CD4-positive, alpha-beta memory T cell (primary cell): ENCODE measurements at regions not wholly inside any gene's neighbourhood (a gene's known extent, or its start where the extent isn't known, plus 50 kb on each side); places are given as distances from the start of the nearest gene placed in this dataset.

Experiments
- CTCF ChIA-PET: fragments of 350-600 bp; sonication (Branson Sonifier 250); formaldehyde crosslinking; loops from one replicate; lab custom pipeline; 2021; ENCODE audit warnings: inconsistent platforms; ENCODE audit not compliant: partially characterized antibody; lab: Charles Lee
- POLR2A ChIA-PET: fragments of 350-600 bp; sonication (Branson Sonifier 250); formaldehyde crosslinking; loops from one replicate; lab custom pipeline; 2021; ENCODE audit not compliant: partially characterized antibody; lab: Charles Lee
- DNase-seq, 5 donors: peaks; one replicate each; pipeline versions ENCODE4 v3.0.0 to v3.0.0-alpha.2; 2020 to 2022; ENCODE audit warnings: mixed read lengths in 1 of 5
- H3K27ac ChIP-seq: one replicate; pipeline ENCODE4 v1.7.0; 2013; ENCODE audit warnings: low read depth, low read length
- H3K27me3 ChIP-seq: 2 replicates; pipeline ENCODE4 v1.7.0; 2013; ENCODE audit warnings: mild to moderate bottlenecking, low read length, moderate library complexity; ENCODE audit not compliant: insufficient read depth
- H3K36me3 ChIP-seq: 2 replicates; pipeline ENCODE4 v1.7.0; 2013; ENCODE audit warnings: mild to moderate bottlenecking, low read length, moderate library complexity; ENCODE audit not compliant: insufficient read depth
- H3K4me1 ChIP-seq: 2 replicates; pipeline ENCODE4 v1.7.0; 2013; ENCODE audit warnings: mild to moderate bottlenecking, low read length, moderate library complexity; ENCODE audit not compliant: insufficient read depth
- H3K4me3 ChIP-seq, 2 donors: one replicate each; pipeline ENCODE4 v1.7.0; 2013; ENCODE audit warnings: low read length in 2 of 2, mild to moderate bottlenecking in 1 of 2
- H3K9me3 ChIP-seq, 2 donors: one replicate each; pipeline ENCODE4 v1.7.0; 2013; ENCODE audit warnings: low read length in 2 of 2, control low read depth in 1 of 2; ENCODE audit not compliant: control insufficient read depth in 1 of 2
- H3K27ac Mint-ChIP-seq, 7 donors: one replicate each; pipeline ENCODE4 v1.8.0; 2020 to 2021; ENCODE audit warnings: mixed read lengths in 7 of 7, mild to moderate bottlenecking in 6 of 7, inconsistent platforms in 3 of 7, moderate library complexity in 3 of 7
- H3K27me3 Mint-ChIP-seq, 2 donors: one replicate each; pipeline ENCODE4 v1.8.0; 2020 to 2021; ENCODE audit warnings: mixed read lengths in 2 of 2
- H3K36me3 Mint-ChIP-seq, 2 donors: one replicate each; pipeline ENCODE4 v1.8.0; 2020 to 2021; ENCODE audit warnings: mixed read lengths in 2 of 2, inconsistent platforms in 1 of 2, mild to moderate bottlenecking in 1 of 2
- H3K4me1 Mint-ChIP-seq, 4 donors: one replicate each; pipeline ENCODE4 v1.8.0; 2020 to 2021; ENCODE audit warnings: mixed read lengths in 4 of 4, mild to moderate bottlenecking in 1 of 4
- H3K4me3 Mint-ChIP-seq, 8 donors: one replicate each; pipeline ENCODE4 v1.8.0; 2020 to 2021; ENCODE audit warnings: mixed read lengths in 8 of 8, mild to moderate bottlenecking in 7 of 8, moderate library complexity in 6 of 8, inconsistent platforms in 3 of 8
- H3K9me3 Mint-ChIP-seq, 8 donors: one replicate each; pipeline ENCODE4 v1.8.0; 2020 to 2021; ENCODE audit warnings: mixed read lengths in 8 of 8, mild to moderate bottlenecking in 5 of 8, inconsistent platforms in 3 of 8, moderate library complexity in 1 of 8
- intact Hi-C: fragments of 100-400 bp; cut with micrococcal nuclease; formaldehyde crosslinking; loops from one replicate; pipeline ENCODE4 v1.15.1; 2023

DNA sequence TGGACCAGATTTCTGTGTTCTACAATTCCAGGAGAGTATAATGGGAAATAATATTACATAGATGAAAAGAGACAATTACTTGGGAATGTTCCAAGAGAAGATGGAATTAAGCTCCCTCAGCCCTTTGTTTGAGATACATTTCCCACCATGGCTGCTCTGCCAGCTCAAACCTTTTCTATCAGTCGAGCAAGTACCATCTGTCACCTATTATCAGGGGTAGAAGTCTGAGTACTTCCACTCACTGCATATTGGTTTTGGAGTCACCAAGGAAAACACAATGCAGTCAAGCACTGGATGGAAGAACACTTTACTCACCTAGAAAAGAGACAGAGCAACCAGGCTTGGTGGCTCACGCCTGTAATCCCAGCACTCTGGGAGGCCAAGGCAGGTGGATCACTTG lies 270.4 kb upstream of the FAR2 start:
- no peak overlapping the region for H3K4me3 Mint-ChIP-seq
- POLR2A ChIA-PET, result no interaction called here
- H3K4me1 ChIP-seq, result no peaks in the 10 kb centered on the region

DNA sequence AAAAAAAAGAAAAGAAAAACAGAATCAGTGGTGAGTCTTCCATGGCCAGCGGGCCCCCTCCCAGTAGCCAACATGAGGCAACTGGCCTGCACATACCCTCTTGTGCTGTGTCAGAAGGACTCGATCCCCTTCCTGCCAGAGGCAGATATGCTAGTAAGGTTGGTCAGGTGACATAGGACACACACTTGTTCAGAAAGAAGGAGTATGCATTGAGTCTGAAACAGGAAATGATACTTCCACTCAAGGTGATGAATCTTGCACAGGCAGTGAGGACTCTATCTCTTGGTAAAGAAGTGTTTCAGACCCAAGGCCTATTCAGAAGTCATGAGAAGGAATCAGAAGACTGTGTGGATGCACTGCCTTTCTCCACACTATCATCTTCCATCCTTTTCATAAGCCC lies 269.7 kb upstream of the FAR2 start:
- H3K27me3 Mint-ChIP-seq, result peaks cover 0 to 5% of the 10 kb centered on the region in 2 donors
- CTCF ChIA-PET, result no interaction called here
- no peak for DNase-seq
- Histone ChIP-seq H3K27ac (no peak overlapping the region), H3K36me3 (no peaks in the 10 kb centered on the region), H3K4me1 (no peaks in the 10 kb centered on the region), H3K9me3 (no peaks in the 10 kb centered on the region), H3K27me3 (no peaks in the 10 kb centered on the region), H3K4me3 (no peak overlapping the region)
- no peaks in the 10 kb centered on the region for H3K36me3 Mint-ChIP-seq
- no peak overlapping the region for H3K4me3 Mint-ChIP-seq
- POLR2A ChIA-PET, result no interaction called here
- H3K27ac Mint-ChIP-seq, result no peak overlapping the region
- peaks cover 0 to 1% (median 0%) of the 10 kb centered on the region in 8 donors for H3K9me3 Mint-ChIP-seq
- intact Hi-C loops, result no loop called here
- H3K4me1 Mint-ChIP-seq, result no peaks in the 10 kb centered on the region

More for the DNA sequence above, 270.4 kb upstream of the FAR2 start:
- Mint-ChIP-seq H3K36me3 (no peaks in the 10 kb centered on the region), H3K4me1 (no peaks in the 10 kb centered on the region), H3K9me3 (peaks cover 0 to 1% (median 0%) of the 10 kb centered on the region in 8 donors), H3K27me3 (peaks cover 0 to 5% of the 10 kb centered on the region in 2 donors), H3K27ac (no peak overlapping the region)
- Histone ChIP-seq H3K36me3 (no peaks in the 10 kb centered on the region), H3K27me3 (no peaks in the 10 kb centered on the region), H3K4me3 (no peak overlapping the region), H3K9me3 (no peaks in the 10 kb centered on the region), H3K27ac (no peak overlapping the region)
- DNase-seq, result no peak
- intact Hi-C loops, result no loop called here
- CTCF ChIA-PET, result no interaction called here

DNA sequence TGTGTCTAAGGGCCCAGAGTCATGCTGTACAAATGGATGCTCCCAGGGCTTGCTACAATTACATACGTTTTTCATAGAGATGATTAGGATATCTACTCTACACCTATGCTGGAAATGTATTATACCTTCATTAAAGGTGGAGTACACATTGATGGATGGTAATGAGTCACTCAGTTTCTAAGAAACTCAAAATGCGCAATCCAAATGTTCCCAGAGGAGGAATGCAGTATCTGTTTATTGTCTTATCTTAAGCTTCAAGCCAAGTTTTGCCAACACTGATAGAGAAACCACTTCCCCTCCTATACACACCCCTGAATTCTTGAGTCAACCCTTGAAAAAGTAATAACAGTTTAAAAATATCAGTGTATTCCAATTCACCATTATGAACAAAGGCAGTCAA lies 266.6 kb upstream of the FAR2 start:
- H3K4me3 ChIP-seq, result no peak overlapping the region
- no peaks in the 10 kb centered on the region for H3K4me1 ChIP-seq
- intact Hi-C loops, result no loop called here
- ChIA-PET CTCF (no interaction called here), POLR2A (no interaction called here)
- Mint-ChIP-seq H3K27me3 (peaks cover 0 to 5% of the 10 kb centered on the region in 2 donors), H3K9me3 (peaks cover 0 to 1% (median 0%) of the 10 kb centered on the region in 8 donors), H3K27ac (no peak overlapping the region), H3K4me1 (no peaks in the 10 kb centered on the region), H3K4me3 (no peak overlapping the region), H3K36me3 (no peaks in the 10 kb centered on the region)
- no peak for DNase-seq
- H3K9me3 ChIP-seq, result no peaks in the 10 kb centered on the region
- no peaks in the 10 kb centered on the region for H3K36me3 ChIP-seq
- H3K27ac ChIP-seq, result no peak overlapping the region
- H3K27me3 ChIP-seq, result no peaks in the 10 kb centered on the region

DNA sequence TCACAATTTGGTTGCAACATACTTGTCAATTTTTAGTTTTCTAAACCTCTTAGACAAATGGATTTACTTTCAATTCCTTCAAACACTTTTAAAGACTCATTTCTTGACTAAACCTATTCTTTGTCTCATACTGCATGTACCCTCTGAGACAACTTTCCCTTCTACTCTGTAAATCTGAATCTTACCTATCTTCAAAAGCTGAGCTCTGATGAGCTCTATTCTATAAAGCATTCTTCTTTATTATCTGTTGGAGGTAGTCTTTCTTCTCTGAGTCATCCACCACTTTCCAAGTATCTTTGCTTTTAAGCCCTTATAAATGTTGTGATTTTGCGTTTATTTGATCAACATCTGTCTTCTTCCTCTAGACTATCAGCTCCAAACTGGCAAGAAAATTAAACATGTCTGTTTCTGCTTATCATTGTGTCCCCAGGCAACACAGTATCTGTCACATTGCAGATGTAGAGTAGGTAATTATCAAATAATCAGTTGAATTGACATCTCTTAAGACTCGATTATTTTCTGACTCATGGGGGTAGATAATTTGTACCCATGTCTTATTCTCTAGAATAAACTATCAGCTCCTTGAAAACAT lies 265.6 kb upstream of the FAR2 start:
- H3K4me3 ChIP-seq, result no peak overlapping the region
- H3K4me1 ChIP-seq, result no peaks in the 10 kb centered on the region
- no peak for DNase-seq
- POLR2A ChIA-PET, result no interaction called here
- no peaks in the 10 kb centered on the region for H3K9me3 ChIP-seq
- Mint-ChIP-seq H3K36me3 (no peaks in the 10 kb centered on the region), H3K4me3 (no peak overlapping the region), H3K4me1 (no peaks in the 10 kb centered on the region), H3K27ac (no peak overlapping the region), H3K9me3 (no peaks in the 10 kb centered on the region), H3K27me3 (peaks cover 0 to 3% of the 10 kb centered on the region in 2 donors)
- H3K36me3 ChIP-seq, result no peaks in the 10 kb centered on the region
- CTCF ChIA-PET, result interaction anchor here (1.2 kb wide), 1 partner anchor 11 kb away, joined by 3 read pairs; no protein-coding TSS in a partner anchor
- no peak overlapping the region for H3K27ac ChIP-seq
- intact Hi-C loops, result no loop called here
- H3K27me3 ChIP-seq, result no peaks in the 10 kb centered on the region

DNA sequence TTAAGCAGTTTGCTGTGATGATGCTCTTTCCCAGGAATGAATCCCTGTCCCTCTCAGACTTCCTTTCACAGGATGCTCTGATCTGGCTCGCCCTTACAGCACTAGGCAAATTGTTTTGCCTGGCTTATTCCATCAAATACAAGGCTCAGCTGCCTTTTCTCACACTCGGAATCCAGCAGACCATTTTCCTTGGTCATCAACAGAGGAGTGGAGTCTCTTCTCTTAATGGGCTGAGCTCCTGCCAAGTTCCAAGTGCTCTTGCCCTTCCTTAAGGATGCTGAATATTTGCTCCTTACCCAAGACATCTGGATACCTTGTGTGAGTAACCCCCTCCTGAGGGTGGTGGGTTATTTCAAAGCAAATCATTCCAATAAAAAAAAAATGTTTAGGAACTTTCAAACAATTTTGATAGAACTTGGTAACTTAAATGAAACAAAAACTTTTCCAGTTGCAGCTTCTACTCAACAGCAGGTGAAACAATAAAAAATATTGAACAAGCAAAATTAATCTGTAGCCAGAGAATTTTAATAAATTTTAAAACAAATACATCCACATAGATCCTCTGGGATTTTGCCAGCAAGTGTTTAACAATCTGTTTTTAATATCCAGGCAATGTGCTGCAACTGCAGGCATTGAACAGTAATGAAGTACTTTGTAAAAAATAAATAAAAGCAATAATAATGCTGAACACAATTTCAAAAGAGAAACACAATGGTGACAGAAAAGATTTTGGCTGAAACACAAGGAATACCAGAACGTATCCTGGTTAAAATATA lies 264.0 kb upstream of the FAR2 start:
- intact Hi-C loops, result no loop called here
- no peaks in the 10 kb centered on the region for H3K4me1 ChIP-seq
- H3K27me3 Mint-ChIP-seq, result peaks cover 0 to 3% of the 10 kb centered on the region in 2 donors

DNA sequence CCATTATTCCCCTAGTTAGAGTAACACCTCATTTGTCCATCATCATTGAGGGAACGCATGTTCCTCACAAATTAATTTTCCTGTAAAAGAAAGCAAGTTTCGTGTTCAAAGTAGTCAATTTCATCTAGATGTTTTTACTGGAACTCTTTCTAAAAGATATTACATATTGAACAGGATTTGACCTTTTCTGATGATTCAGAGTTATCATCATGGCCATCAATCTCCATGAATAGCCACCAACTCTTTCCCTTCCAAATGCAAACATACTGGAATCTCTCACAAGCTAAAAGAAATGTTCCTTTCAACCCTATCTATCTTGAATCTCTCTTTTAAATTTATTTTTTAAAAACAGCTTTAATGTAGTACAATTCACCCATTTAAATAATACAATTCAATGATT lies 263.1 kb upstream of the FAR2 start:
- ChIA-PET POLR2A (no interaction called here), CTCF (no interaction called here)
- DNase-seq, result no peak
- Histone ChIP-seq H3K27ac (no peak overlapping the region), H3K4me1 (no peaks in the 10 kb centered on the region), H3K36me3 (no peaks in the 10 kb centered on the region), H3K4me3 (no peak overlapping the region), H3K9me3 (no peaks in the 10 kb centered on the region), H3K27me3 (no peaks in the 10 kb centered on the region)
- no peaks in the 10 kb centered on the region for H3K36me3 Mint-ChIP-seq
- peaks cover 0 to 3% of the 10 kb centered on the region in 2 donors for H3K27me3 Mint-ChIP-seq
- no peak overlapping the region for H3K27ac Mint-ChIP-seq
- intact Hi-C loops, result no loop called here
- no peaks in the 10 kb centered on the region for H3K9me3 Mint-ChIP-seq
- no peaks in the 10 kb centered on the region for H3K4me1 Mint-ChIP-seq
- no peak overlapping the region for H3K4me3 Mint-ChIP-seq

More for the DNA sequence above, 264.0 kb upstream of the FAR2 start:
- H3K9me3 ChIP-seq, result no peaks in the 10 kb centered on the region
- Mint-ChIP-seq H3K9me3 (no peaks in the 10 kb centered on the region), H3K4me3 (no peak overlapping the region), H3K27ac (no peak overlapping the region), H3K36me3 (no peaks in the 10 kb centered on the region), H3K4me1 (no peaks in the 10 kb centered on the region)
- H3K27me3 ChIP-seq, result no peaks in the 10 kb centered on the region
- no peak overlapping the region for H3K4me3 ChIP-seq
- H3K36me3 ChIP-seq, result no peaks in the 10 kb centered on the region
- ChIA-PET CTCF (no interaction called here), POLR2A (no interaction called here)
- no peak for DNase-seq
- H3K27ac ChIP-seq, result no peak overlapping the region

DNA sequence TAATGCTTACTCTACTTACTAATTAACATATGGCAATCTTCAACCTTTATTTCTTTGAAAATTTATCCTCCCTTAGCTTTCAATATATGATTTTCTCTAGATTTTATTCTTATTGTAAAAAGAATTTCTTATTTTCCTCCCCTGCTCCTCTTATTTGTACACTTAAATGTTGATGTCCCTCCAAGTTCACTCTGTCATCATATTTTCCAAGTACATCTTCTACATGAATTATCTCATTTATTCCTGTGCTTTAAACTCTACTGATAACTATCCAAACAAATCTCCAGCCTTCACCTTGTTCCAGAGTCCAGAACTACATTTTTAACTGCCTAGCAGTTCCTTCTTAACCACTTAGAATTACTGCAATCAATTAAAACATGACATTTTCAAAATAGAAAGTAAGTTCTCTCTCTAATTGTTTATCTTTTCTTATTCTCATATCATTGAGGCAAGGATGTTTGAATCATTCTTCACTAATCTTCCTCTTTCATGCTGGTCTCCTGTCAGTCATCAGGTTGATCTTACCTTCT lies 261.6 kb upstream of the FAR2 start:
- Histone ChIP-seq H3K36me3 (no peaks in the 10 kb centered on the region), H3K4me1 (no peaks in the 10 kb centered on the region), H3K4me3 (no peak overlapping the region), H3K27me3 (no peaks in the 10 kb centered on the region), H3K27ac (no peak overlapping the region), H3K9me3 (no peaks in the 10 kb centered on the region)
- no peak overlapping the region for H3K4me3 Mint-ChIP-seq
- no peak overlapping the region for H3K27ac Mint-ChIP-seq
- DNase-seq, result no peak
- H3K36me3 Mint-ChIP-seq, result no peaks in the 10 kb centered on the region
- peaks cover 0 to 1% of the 10 kb centered on the region in 2 donors for H3K27me3 Mint-ChIP-seq
- POLR2A ChIA-PET, result no interaction called here
- H3K9me3 Mint-ChIP-seq, result no peaks in the 10 kb centered on the region
- CTCF ChIA-PET, result no interaction called here
- no peaks in the 10 kb centered on the region for H3K4me1 Mint-ChIP-seq
- intact Hi-C loops, result no loop called here
